LNCAP (cell line): ENCODE measurements at regions not wholly inside any gene's neighbourhood (a gene's known extent, or its start where the extent isn't known, plus 50 kb on each side); places are given as distances from the start of the nearest gene placed in this dataset.

Experiments used
- CTCF ChIP-seq: fragments of 450-650 bp; IDR thresholded peaks from 2 replicates; pipeline ENCODE4 v1.5.1; 2017; ENCODE audit warnings: mild to moderate bottlenecking

GRCh38 chr5:88480801-88481499 is 212.3 kb upstream of the TMEM161B start:
- TF ChIP-seq CTCF, result no peak

GRCh38 chr5:88480245-88480644 is 211.6 kb upstream of the TMEM161B start:
- no peak for TF ChIP-seq CTCF

- TF ChIP-seq CTCF, result no peak
Measured at GRCh38 chr5:88474574-88474973, 205.9 kb upstream of the TMEM161B start.

GRCh38 chr5:88470745-88471144 is 202.1 kb upstream of the TMEM161B start:
- TF ChIP-seq CTCF, result no peak

- no peak for TF ChIP-seq CTCF
Measured at GRCh38 chr5:88459971-88460370, 191.3 kb upstream of the TMEM161B start.

GRCh38 chr5:88452820-88453219 is 184.2 kb upstream of the TMEM161B start:
- TF ChIP-seq CTCF, result no peak

GRCh38 chr5:88450239-88450638 is 181.6 kb upstream of the TMEM161B start:
- no peak for TF ChIP-seq CTCF

GRCh38 chr5:88438006-88438405 is 169.4 kb upstream of the TMEM161B start:
- TF ChIP-seq CTCF, result no peak
